Neural cell (in vitro differentiated cells): ENCODE measurements at regions not wholly inside any gene's neighbourhood (a gene's known extent, or its start where the extent isn't known, plus 50 kb on each side); places are given as distances from the start of the nearest gene placed in this dataset.

Experiments used
- TF ChIP-seq, protein P1 (sequence below): fragments of 450-650 bp; IDR thresholded peaks from 2 replicates; pipeline ENCODE4 v1.5.1; 2014; ENCODE audit warnings: antibody characterized with exemption, mild to moderate bottlenecking, moderate library complexity; ENCODE audit not compliant: poor library complexity, severe bottlenecking
- TF ChIP-seq, protein P2 (sequence below): IDR thresholded peaks from 2 replicates; pipeline ENCODE4 v1.6.1; 2012; ENCODE audit warnings: borderline replicate concordance

DNA sequence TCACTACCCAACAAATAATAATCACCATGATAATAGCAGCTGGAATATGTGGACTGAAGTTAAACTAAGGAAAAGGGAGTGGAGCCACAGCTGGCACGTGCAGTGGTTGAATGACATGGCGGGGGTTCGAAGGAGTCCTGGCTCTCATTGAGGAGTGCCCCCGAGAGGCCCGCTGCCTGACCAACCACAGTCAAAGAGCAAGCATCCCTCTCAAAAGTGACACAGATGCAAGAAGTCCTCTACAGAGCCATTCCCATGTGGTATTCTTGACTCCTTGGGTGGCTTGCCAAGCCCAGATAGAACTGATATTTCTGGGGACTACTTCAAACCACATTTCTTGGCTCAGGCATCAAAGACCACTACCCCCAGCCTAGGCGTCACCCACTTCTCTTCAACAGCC, 405.1 kb downstream of the TNS1 start:
- TF ChIP-seq, protein P1, sequence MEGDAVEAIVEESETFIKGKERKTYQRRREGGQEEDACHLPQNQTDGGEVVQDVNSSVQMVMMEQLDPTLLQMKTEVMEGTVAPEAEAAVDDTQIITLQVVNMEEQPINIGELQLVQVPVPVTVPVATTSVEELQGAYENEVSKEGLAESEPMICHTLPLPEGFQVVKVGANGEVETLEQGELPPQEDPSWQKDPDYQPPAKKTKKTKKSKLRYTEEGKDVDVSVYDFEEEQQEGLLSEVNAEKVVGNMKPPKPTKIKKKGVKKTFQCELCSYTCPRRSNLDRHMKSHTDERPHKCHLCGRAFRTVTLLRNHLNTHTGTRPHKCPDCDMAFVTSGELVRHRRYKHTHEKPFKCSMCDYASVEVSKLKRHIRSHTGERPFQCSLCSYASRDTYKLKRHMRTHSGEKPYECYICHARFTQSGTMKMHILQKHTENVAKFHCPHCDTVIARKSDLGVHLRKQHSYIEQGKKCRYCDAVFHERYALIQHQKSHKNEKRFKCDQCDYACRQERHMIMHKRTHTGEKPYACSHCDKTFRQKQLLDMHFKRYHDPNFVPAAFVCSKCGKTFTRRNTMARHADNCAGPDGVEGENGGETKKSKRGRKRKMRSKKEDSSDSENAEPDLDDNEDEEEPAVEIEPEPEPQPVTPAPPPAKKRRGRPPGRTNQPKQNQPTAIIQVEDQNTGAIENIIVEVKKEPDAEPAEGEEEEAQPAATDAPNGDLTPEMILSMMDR, result no peak
- TF ChIP-seq, protein P2, sequence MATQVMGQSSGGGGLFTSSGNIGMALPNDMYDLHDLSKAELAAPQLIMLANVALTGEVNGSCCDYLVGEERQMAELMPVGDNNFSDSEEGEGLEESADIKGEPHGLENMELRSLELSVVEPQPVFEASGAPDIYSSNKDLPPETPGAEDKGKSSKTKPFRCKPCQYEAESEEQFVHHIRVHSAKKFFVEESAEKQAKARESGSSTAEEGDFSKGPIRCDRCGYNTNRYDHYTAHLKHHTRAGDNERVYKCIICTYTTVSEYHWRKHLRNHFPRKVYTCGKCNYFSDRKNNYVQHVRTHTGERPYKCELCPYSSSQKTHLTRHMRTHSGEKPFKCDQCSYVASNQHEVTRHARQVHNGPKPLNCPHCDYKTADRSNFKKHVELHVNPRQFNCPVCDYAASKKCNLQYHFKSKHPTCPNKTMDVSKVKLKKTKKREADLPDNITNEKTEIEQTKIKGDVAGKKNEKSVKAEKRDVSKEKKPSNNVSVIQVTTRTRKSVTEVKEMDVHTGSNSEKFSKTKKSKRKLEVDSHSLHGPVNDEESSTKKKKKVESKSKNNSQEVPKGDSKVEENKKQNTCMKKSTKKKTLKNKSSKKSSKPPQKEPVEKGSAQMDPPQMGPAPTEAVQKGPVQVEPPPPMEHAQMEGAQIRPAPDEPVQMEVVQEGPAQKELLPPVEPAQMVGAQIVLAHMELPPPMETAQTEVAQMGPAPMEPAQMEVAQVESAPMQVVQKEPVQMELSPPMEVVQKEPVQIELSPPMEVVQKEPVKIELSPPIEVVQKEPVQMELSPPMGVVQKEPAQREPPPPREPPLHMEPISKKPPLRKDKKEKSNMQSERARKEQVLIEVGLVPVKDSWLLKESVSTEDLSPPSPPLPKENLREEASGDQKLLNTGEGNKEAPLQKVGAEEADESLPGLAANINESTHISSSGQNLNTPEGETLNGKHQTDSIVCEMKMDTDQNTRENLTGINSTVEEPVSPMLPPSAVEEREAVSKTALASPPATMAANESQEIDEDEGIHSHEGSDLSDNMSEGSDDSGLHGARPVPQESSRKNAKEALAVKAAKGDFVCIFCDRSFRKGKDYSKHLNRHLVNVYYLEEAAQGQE, result no peak
